GM18907 (cell line): ENCODE measurements at regions not wholly inside any gene's neighbourhood (a gene's known extent, or its start where the extent isn't known, plus 50 kb on each side); places are given as distances from the start of the nearest gene placed in this dataset.
"Not testable (repeated sequence)": the region's sequence is repeated elsewhere in the genome, so short reads cannot be mapped to it uniquely, and the experiment has no call there.

ENCODE experiments used
- ATAC-seq: cut with Tn5 transposase; IDR thresholded peaks from one replicate; pipeline ENCODE4 v1.9.1; 2021; ENCODE audit warnings: mild to moderate bottlenecking, moderate library complexity; ENCODE audit not compliant: unreplicated experiment

GRCh38 chr1:144140243-144140642 lies 168.5 kb upstream of the FAM72C start:
- not testable (repeated sequence) for ATAC-seq

- ATAC-seq, result not testable (repeated sequence)
Observed at GRCh38 chr1:144105006-144105405, 133.2 kb upstream of the FAM72C start.

- ATAC-seq, result not testable (repeated sequence)
Observed at GRCh38 chr1:144104000-144104677, 132.4 kb upstream of the FAM72C start.

- not testable (repeated sequence) for ATAC-seq
Observed at GRCh38 chr1:144103156-144103880, 131.5 kb upstream of the FAM72C start.

GRCh38 chr1:144102046-144102745 lies 130.4 kb upstream of the FAM72C start:
- not testable (repeated sequence) for ATAC-seq

- no peak for ATAC-seq
Observed at GRCh38 chr1:144101397-144102045, 129.7 kb upstream of the FAM72C start.

GRCh38 chr1:144077167-144077841 lies 105.5 kb upstream of the FAM72C start:
- ATAC-seq, result not testable (repeated sequence)

GRCh38 chr1:144076646-144077045 lies 104.9 kb upstream of the FAM72C start:
- not testable (repeated sequence) for ATAC-seq

GRCh38 chr1:144070394-144071053 lies 98.7 kb upstream of the FAM72C start:
- not testable (repeated sequence) for ATAC-seq

- not testable (repeated sequence) for ATAC-seq
Observed at GRCh38 chr1:144067042-144067441, 95.3 kb upstream of the FAM72C start.

GRCh38 chr1:144066071-144066813 lies 94.5 kb upstream of the FAM72C start:
- not testable (repeated sequence) for ATAC-seq

GRCh38 chr1:144065299-144066060 lies 93.7 kb upstream of the FAM72C start:
- ATAC-seq, result not testable (repeated sequence)

- ATAC-seq, result not testable (repeated sequence)
Observed at GRCh38 chr1:144049365-144049764, 77.6 kb upstream of the FAM72C start.

GRCh38 chr1:144046645-144047044 lies 74.9 kb upstream of the FAM72C start:
- not testable (repeated sequence) for ATAC-seq

GRCh38 chr1:144045751-144046546 lies 74.2 kb upstream of the FAM72C start:
- not testable (repeated sequence) for ATAC-seq

GRCh38 chr1:144042251-144042650 lies 70.5 kb upstream of the FAM72C start:
- ATAC-seq, result not testable (repeated sequence)

GRCh38 chr1:144040293-144040692 lies 68.5 kb upstream of the FAM72C start:
- not testable (repeated sequence) for ATAC-seq

GRCh38 chr1:144034045-144034444 lies 62.3 kb upstream of the FAM72C start:
- ATAC-seq, result not testable (repeated sequence)
